Breast epithelium (tissue), 3 donors: ENCODE measurements at regions not wholly inside any gene's neighbourhood (a gene's known extent, or its start where the extent isn't known, plus 50 kb on each side); places are given as distances from the start of the nearest gene placed in this dataset.

Source experiments
- POLR2A ChIP-seq: fragments of 450-650 bp; IDR thresholded peaks from one replicate; pipeline ENCODE4 v1.6.1; 2016; ENCODE audit warnings: antibody characterized with exemption, mild to moderate bottlenecking, moderate library complexity
- TF ChIP-seq, protein P1 (sequence below), 3 donors: fragments of 450-650 bp; IDR thresholded peaks; one replicate each; pipeline ENCODE4 v1.5.1; 2016 to 2017; ENCODE audit warnings: antibody characterized with exemption in 3 of 3, mild to moderate bottlenecking in 3 of 3, moderate library complexity in 3 of 3

DNA sequence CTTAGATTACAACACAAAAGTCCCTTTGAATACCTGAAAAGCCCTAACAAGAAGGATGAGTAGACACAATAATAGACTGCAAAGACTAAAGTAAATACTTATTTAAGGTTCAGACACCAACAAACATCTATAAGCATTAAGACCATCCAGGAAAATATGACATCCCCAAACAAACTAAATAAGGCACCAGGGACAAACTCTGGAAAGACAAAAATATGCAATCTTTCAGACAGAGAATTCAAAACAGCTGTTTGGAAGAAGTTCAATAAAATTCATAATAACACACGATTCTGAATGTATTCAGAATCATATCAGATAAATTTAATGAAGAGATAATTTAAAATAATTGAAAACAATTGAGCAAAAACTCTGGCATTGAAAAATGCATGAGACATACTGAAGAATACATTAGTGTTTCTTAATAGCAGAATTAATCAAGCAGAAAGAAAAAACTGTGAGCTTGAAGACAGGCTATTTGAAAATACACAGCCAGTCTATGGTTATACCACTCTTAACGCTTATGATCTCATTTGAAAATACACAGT lies 1388.8 kb downstream of the DSC3 start:
- TF ChIP-seq, protein P1, sequence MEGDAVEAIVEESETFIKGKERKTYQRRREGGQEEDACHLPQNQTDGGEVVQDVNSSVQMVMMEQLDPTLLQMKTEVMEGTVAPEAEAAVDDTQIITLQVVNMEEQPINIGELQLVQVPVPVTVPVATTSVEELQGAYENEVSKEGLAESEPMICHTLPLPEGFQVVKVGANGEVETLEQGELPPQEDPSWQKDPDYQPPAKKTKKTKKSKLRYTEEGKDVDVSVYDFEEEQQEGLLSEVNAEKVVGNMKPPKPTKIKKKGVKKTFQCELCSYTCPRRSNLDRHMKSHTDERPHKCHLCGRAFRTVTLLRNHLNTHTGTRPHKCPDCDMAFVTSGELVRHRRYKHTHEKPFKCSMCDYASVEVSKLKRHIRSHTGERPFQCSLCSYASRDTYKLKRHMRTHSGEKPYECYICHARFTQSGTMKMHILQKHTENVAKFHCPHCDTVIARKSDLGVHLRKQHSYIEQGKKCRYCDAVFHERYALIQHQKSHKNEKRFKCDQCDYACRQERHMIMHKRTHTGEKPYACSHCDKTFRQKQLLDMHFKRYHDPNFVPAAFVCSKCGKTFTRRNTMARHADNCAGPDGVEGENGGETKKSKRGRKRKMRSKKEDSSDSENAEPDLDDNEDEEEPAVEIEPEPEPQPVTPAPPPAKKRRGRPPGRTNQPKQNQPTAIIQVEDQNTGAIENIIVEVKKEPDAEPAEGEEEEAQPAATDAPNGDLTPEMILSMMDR (IDR thresholded peaks at IDR 0.05): no peak
- TF ChIP-seq POLR2A: no peak
